ENCODE measurements at regions not wholly inside any gene's neighbourhood (a gene's known extent, or its start where the extent isn't known, plus 50 kb on each side); places are given as distances from the start of the nearest gene placed in this dataset.

DNA sequence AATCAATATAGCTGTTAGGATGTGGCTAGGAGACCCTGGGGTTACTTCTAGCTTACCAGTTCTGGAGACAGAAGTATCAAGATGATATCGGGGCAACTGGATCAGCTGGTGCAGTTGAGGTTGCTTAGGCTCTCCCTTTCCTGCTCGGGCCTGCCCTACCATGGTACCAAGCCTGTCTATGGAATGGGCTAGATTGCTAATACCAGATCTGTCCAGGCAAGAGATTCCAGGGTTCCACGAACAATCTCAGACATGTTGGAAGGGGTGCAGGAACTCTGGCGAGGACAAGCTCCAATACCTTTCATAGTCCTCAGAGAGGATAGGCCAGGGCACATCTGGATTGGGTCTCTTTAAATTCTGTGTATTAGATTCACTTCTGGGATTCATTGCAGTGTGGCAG, 53.8 kb downstream of the ADM start:
- H3K27me3 ChIP-seq (ENCODE audit: low read depth), result no peaks in the 10 kb centered on the region
- peaks cover 10% of the 10 kb centered on the region for H3K9me3 ChIP-seq (replicated peaks)
- no peak overlapping the region for H3K27ac ChIP-seq (replicated peaks)
- intact Hi-C loops (cut with micrococcal nuclease), result no loop called here
- TF ChIP-seq CTCF (IDR thresholded peaks at IDR 0.05; ENCODE audit: borderline replicate concordance), result no peak
- H3K4me1 ChIP-seq, result peaks cover 7% of the 10 kb centered on the region
- no peaks in the 10 kb centered on the region for H3K36me3 ChIP-seq
- H3K4me3 ChIP-seq, result no peak overlapping the region
- DNase-seq, result no peak

- Histone ChIP-seq H3K36me3 (no peaks in the 10 kb centered on the region), H3K4me3 (no peak overlapping the region), H3K9me3 (replicated peaks) (peaks cover 10% of the 10 kb centered on the region), H3K27me3 (ENCODE audit: low read depth) (no peaks in the 10 kb centered on the region), H3K4me1 (peaks cover 5% of the 10 kb centered on the region), H3K27ac (replicated peaks) (no peak overlapping the region)
- no peak for TF ChIP-seq CTCF (IDR thresholded peaks at IDR 0.05; ENCODE audit: borderline replicate concordance)
- intact Hi-C loops (cut with micrococcal nuclease), result no loop called here
- DNase-seq, result no peak
Measured at GRCh38 chr11:10359171-10359570, 54.3 kb downstream of the ADM start.

GRCh38 chr11:10360835-10361234, 56.0 kb downstream of the ADM start:
- intact Hi-C loops (cut with micrococcal nuclease), result no loop called here
- TF ChIP-seq CTCF (IDR thresholded peaks at IDR 0.05; ENCODE audit: borderline replicate concordance), result no peak
- H3K27ac ChIP-seq (replicated peaks), result no peak overlapping the region

GRCh38 chr11:10365045-10365444, 60.2 kb downstream of the ADM start:
- no peak for TF ChIP-seq CTCF (IDR thresholded peaks at IDR 0.05; ENCODE audit: borderline replicate concordance)
- no peaks in the 10 kb centered on the region for H3K36me3 ChIP-seq
- peaks cover 13% of the 10 kb centered on the region for H3K4me1 ChIP-seq

More at GRCh38 chr11:10360835-10361234, 56.0 kb downstream of the ADM start:
- Histone ChIP-seq H3K9me3 (replicated peaks) (peaks cover 5% of the 10 kb centered on the region), H3K4me3 (no peak overlapping the region), H3K36me3 (no peaks in the 10 kb centered on the region), H3K4me1 (peaks cover under 1% of the 10 kb centered on the region), H3K27me3 (ENCODE audit: low read depth) (no peaks in the 10 kb centered on the region)
- no peak for DNase-seq

DNA sequence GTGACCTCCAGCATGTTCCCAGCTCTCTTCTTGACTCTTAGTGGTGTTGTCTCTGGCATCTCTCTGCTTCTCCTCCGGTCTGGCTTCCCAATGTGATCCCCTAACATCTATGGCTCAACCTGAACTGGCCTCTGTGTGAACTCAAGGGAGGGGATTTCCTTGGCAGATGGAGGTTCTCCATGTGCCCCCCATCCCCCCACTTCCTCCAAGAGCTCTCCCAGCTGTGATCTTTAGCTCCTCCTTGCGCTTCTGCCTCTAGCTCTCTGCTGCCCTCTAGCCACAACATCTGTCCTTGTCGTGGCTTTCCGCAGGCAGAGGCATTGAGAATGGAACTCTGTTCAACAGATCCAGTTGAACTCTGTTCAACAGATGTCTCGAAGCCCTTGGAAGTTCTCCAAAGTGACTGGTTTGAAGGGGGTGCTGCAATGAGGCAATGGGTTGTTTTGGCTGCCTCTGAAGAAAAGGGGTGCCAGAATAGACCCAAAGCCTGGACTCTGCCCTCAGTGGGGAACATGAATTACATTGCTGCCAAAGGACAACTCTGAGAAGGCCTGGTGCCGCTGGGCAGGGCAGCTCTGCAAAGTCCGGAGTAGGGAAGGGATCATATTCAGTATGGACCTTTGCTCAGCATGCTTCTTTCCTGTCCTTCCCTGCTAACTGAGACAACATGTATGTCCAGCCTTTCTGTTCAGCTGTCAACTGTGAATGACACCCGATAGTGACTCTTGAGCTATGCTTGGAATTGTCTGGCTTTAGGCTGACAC, 61.9 kb downstream of the ADM start:
- no peaks in the 10 kb centered on the region for H3K36me3 ChIP-seq
- DNase-seq, result peak; percentile 79
- H3K9me3 ChIP-seq (replicated peaks), result no peaks in the 10 kb centered on the region
- intact Hi-C loops (cut with micrococcal nuclease), result no loop called here
- peaks cover 13% of the 10 kb centered on the region for H3K4me1 ChIP-seq
- peak; percentile 90 for TF ChIP-seq CTCF (IDR thresholded peaks at IDR 0.05; ENCODE audit: borderline replicate concordance)
- H3K4me3 ChIP-seq, result no peak overlapping the region
- H3K27ac ChIP-seq (replicated peaks), result peak overlapping the region; percentile 32
- H3K27me3 ChIP-seq (ENCODE audit: low read depth), result no peaks in the 10 kb centered on the region

More at GRCh38 chr11:10365045-10365444, 60.2 kb downstream of the ADM start:
- H3K27me3 ChIP-seq (ENCODE audit: low read depth), result no peaks in the 10 kb centered on the region
- no peaks in the 10 kb centered on the region for H3K9me3 ChIP-seq (replicated peaks)
- intact Hi-C loops (cut with micrococcal nuclease), result no loop called here
- H3K27ac ChIP-seq (replicated peaks), result no peak overlapping the region
- no peak for DNase-seq
- H3K4me3 ChIP-seq, result no peak overlapping the region

Measured in left ventricle myocardium inferior (tissue), 1 donor.